Daoy (cell line): ENCODE measurements at regions not wholly inside any gene's neighbourhood (a gene's known extent, or its start where the extent isn't known, plus 50 kb on each side); places are given as distances from the start of the nearest gene placed in this dataset.

Experiments
- DNase-seq: peaks from one replicate; pipeline ENCODE4 v3.0.0-alpha.2; 2015; ENCODE audit warnings: low read depth

DNA sequence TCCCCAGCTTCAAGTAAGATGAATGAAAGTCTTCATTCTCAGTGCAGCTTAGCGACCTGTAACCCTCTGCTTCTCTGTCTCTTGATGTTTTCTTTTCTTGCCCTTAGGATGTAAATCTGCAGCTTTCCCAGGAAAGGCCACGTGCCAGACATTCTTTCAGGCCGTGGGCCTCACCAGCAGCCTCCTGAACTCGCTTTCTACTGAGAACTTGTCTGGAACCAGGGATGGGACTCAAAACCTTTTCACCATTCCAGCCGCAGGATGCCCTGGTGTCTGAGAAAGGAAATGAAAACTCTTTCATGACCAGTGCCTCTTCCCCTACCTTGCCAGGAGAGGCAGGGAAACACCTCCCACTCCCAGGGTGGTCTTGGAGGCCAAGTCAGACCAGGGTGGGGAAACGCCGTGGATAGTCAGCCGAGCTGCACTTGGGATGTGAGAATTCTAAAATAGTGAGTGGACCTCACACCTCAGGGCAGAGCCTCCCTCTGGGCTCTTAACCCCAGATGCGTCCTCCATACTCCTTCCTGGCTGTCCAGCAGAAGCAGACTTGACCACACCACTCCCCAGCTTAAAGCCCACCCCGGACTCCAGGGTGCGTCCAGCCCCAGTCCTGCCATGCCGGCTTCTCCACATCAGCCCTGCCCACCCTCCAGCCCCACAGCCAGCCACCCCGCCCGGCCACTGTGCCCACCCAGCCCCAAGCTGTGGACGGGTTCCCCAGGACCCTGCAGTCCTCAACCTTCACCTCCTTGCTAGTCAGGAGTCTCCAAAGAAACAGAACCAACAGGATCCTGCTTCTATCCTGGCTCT is 115.5 kb downstream of the TWIST2 start:
- no peak for DNase-seq

DNA sequence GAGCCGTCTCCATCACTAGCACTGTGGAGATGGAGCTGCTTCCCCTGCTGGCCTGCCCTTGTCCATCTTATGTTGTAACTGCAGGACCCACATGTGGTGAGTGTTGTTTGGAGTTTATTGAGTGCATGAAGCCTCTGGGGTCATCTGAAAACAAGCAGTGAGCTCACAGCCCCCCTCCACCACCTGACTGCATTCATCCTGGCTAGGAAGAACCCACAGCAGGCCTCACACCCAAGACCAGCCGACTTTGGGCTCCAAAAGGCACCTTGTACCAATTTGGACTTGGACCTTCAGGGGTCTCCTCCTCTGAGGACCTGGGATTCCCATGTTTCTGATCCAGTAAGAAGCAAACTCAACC is 116.1 kb downstream of the TWIST2 start:
- DNase-seq, result no peak

- DNase-seq, result no peak
Observed at GRCh38 chr2:238964544-238965067, 116.7 kb downstream of the TWIST2 start.

DNA sequence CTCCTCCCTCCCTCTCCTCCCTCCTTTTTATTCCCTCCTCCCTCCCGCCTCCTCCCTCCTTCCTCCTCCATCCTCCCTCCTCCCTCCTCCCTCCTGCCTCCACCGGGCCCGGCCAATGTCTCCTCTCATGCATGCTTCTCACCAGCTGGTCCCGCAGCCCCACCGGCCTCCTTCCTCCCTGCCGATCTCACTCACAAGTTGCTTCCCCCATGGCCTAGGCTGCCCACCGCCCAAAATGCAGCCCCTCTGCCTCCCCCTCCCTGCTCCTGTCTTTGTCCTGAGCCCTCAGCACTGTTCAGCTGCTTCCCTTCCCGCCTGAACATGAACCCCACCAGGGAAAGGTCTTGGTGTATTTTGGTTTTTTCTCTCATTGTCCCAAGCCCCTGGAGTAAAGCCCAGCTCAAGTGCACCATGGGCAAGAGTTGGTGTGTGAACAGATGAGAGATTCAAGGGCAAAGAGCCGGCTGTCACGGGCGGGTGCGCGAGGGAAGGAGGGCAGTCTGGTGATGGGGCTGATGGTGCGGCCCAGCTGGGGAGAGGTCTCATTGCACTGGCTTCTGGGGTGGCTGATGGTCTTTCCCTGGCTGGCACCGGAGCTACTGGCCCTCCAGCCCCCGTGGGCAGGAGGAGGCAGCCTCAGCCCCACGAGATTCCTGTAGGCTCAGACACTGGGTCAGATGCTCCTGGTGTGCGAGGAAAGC is 117.6 kb downstream of the TWIST2 start:
- DNase-seq, result no peak

GRCh38 chr2:238966072-238966937 is 118.4 kb downstream of the TWIST2 start:
- DNase-seq, result no peak

- no peak for DNase-seq
Observed at GRCh38 chr2:238967031-238967977, 119.4 kb downstream of the TWIST2 start.

- DNase-seq, result no peak
Observed at GRCh38 chr2:238967978-238968360, 120.1 kb downstream of the TWIST2 start.

GRCh38 chr2:238968616-238969384 is 120.9 kb downstream of the TWIST2 start:
- DNase-seq, result no peak

- no peak for DNase-seq
Observed at GRCh38 chr2:238969857-238970256, 122.0 kb downstream of the TWIST2 start.

GRCh38 chr2:238970553-238971081 is 122.7 kb downstream of the TWIST2 start:
- peak; percentile 65 for DNase-seq

- DNase-seq, result no peak
Observed at GRCh38 chr2:238971318-238972145, 123.6 kb downstream of the TWIST2 start.

DNA sequence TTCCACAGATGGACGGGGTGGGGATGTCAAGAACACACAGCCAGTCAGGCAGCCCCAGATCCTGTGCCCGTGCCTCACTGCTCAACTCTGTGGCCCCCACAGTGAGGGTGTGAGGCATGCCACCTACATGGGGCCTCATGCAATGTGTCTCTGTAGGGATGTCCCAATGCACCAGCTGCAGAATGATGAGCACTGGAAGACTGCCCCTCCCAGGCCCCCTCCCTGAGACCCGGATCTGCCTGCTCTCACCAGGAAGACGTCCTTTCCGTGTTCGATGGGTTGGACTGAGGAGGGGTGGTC is 124.2 kb downstream of the TWIST2 start:
- DNase-seq, result no peak

DNA sequence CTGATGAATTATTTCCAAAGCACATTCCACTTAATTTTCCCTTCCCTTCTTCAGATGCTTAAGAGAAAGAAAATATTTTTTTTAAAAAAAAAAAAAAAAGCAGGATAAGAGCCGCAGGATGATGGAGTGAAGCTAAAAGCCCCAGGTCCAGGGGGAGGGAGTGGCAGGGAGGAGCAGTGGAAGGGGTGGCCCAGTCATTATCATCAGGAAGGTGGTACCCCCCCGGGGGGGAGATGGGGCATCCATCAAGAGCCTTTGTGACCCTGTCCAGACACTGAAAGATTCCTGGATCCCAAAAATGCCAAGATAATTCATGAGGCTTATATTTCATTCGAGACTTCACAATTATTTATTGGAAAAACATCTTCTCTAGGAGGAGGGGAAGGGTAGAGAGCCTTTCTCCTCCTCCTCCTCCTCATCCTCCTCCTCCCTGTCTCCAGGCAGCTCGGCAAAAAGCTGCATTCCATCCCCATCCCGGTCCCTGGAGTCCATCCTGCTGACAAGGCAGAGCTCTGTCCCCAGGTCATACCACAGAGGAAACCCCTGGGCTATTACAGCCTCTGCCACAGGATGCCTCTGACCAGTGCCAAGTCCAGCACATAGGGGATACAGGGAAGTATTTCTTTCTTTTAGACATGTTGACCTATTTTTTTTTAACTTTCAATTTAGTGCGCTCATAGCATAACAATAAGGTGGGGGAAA is 125.3 kb downstream of the TWIST2 start:
- DNase-seq, result no peak

GRCh38 chr2:238974081-238974480 is 126.2 kb downstream of the TWIST2 start:
- DNase-seq, result peak; percentile 32

GRCh38 chr2:238974501-238975166 is 126.7 kb downstream of the TWIST2 start:
- DNase-seq, result peak; percentile 87

DNA sequence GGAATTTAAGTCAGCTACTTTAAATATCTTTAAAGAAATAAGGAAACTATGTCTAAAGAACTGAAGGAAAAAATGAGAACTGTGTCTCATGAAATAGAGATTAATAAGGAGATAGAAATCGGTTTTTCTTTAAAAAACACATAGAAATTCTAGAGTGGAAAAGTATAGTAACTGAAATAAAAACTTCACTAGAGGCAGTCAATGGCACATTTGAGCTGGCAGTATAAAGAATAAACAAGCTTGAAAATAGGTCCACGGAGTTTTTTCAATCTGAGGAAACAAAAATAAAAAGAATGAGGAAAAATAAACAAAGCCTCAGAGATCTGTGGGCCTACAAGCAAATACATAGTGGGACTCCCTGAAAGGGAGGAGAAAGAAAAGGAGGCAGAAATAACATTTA is 127.5 kb downstream of the TWIST2 start:
- no peak for DNase-seq

DNA sequence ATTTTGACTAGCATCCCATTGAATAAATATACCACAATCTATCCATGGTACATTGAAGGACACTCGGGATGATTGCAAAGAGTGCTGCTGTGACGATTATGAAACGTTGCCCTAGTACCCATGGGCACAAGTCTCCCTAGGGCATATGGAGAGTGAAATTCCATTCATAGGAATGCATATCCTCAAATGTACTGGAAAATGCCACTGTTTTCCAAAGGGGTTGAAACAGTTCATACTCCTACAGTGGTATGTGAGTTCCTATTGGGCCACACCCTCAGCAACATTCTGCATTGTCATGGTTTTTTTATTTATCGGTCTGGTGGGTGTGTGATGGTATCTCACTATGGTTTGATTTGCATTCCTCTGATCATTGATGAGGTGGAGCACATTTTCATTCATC is 130.6 kb downstream of the TWIST2 start:
- no peak for DNase-seq

GRCh38 chr2:238979636-238980035 is 131.8 kb downstream of the TWIST2 start:
- no peak for DNase-seq
